ENCODE measurements at regions not wholly inside any gene's neighbourhood (a gene's known extent, or its start where the extent isn't known, plus 50 kb on each side); places are given as distances from the start of the nearest gene placed in this dataset.

GRCh38 chr2:71778514-71778913 lies 325.2 kb downstream of the DYSF start:
- TF ChIP-seq POLR2A (IDR thresholded peaks at IDR 0.05) = no peak
- no peak for TF ChIP-seq CTCF (IDR thresholded peaks at IDR 0.05)

Data from tibial nerve (tissue), 3 donors.